ENCODE measurements at regions not wholly inside any gene's neighbourhood (a gene's known extent, or its start where the extent isn't known, plus 50 kb on each side); places are given as distances from the start of the nearest gene placed in this dataset.

DNA sequence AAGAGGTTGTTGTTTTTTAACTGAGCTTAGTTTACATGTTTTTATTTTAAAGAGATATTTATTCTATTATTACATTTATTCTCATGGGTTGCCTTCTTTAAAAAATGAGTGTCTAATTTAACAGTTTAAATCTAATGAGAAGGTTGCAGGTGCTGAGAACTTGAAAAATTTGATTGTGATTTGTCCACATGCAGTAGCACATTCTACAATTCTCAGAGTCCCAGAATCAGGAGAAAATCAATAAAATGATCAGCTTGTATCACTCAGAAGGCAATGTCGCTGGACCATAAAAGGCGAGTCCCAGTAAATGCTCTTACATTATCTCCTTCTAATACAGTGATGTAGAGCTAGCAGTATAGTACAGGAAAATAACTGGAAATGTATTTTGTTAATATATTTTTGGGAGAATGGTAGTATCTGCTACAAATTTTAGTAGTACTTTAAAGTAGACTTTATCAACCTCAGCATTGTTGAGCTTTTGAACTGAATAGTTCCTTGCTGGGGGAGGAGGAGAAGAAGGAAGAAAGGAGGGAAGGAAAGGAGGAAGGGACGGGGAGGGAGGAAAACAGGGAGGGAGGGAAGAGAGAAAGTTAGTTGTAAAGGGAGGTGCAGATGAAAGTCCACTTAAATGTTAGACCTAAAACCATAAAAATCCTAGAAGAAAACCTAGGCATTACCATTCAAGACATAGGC lies 458.0 kb downstream of the DOK5 start:
- no peak overlapping the region for H3K27ac ChIP-seq
- TF ChIP-seq POLR2AphosphoS5 (IDR thresholded peaks at IDR 0.05) (no peak), POLR2A (IDR thresholded peaks at IDR 0.05) (no peak)
- TF ChIP-seq, protein P1, sequence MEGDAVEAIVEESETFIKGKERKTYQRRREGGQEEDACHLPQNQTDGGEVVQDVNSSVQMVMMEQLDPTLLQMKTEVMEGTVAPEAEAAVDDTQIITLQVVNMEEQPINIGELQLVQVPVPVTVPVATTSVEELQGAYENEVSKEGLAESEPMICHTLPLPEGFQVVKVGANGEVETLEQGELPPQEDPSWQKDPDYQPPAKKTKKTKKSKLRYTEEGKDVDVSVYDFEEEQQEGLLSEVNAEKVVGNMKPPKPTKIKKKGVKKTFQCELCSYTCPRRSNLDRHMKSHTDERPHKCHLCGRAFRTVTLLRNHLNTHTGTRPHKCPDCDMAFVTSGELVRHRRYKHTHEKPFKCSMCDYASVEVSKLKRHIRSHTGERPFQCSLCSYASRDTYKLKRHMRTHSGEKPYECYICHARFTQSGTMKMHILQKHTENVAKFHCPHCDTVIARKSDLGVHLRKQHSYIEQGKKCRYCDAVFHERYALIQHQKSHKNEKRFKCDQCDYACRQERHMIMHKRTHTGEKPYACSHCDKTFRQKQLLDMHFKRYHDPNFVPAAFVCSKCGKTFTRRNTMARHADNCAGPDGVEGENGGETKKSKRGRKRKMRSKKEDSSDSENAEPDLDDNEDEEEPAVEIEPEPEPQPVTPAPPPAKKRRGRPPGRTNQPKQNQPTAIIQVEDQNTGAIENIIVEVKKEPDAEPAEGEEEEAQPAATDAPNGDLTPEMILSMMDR (IDR thresholded peaks at IDR 0.05 in 8 of 11, conservative IDR thresholded peaks at IDR 0.05 in 3 of 11): no peak
- WGBS, 5 donors: 83 to 90% (median 86%) methylated on average over 3 of the region's 3 CpGs
- no peaks in the 10 kb centered on the region for H3K36me3 ChIP-seq
- H3K9me3 ChIP-seq: peaks cover 0 to 20% (median 8%) of the 10 kb centered on the region in 8 donors
- DNase-seq: no peak
- H3K27me3 ChIP-seq (replicated peaks in 1 of 7): no peaks in the 10 kb centered on the region
- intact Hi-C loops (cut with DNase I; ENCODE audit: low total_unique reads): no loop called here
- no peaks in the 10 kb centered on the region for H3K4me1 ChIP-seq
- H3K4me3 ChIP-seq: no peak overlapping the region

DNA sequence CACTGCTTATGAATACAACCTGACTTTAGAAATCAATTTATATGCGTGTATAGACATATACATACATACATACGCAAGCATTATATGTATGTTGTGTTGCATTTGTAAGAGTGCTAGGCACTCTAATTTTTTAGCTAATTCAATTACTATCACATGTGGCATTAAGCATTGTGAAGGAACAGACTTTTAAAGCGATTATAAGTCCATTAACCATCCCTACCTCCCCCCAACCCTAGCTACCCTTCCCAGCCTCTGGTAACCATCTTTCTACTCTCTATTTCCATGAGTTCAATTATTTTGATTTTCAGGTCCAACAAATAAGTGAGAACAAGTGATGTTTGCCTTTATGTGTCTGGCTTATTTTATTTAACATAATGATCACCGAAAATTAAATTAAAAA lies 453.8 kb downstream of the DOK5 start:
- no peaks in the 10 kb centered on the region for H3K36me3 ChIP-seq
- no peaks in the 10 kb centered on the region for H3K4me1 ChIP-seq
- H3K27ac ChIP-seq: no peak overlapping the region
- intact Hi-C loops (cut with DNase I; ENCODE audit: low total_unique reads): no loop called here
- no peaks in the 10 kb centered on the region for H3K27me3 ChIP-seq (replicated peaks in 1 of 7)
- 69 to 88% (median 79%) methylated on average over 4 of the region's 4 CpGs for WGBS, 5 donors
- TF ChIP-seq POLR2AphosphoS5 (IDR thresholded peaks at IDR 0.05) (no peak), POLR2A (IDR thresholded peaks at IDR 0.05) (no peak)
- TF ChIP-seq, protein P1 (IDR thresholded peaks at IDR 0.05 in 8 of 11, conservative IDR thresholded peaks at IDR 0.05 in 3 of 11): no peak
- H3K9me3 ChIP-seq: peaks cover 0 to 20% (median 9%) of the 10 kb centered on the region in 8 donors
- no peak overlapping the region for H3K4me3 ChIP-seq
- no peak for DNase-seq

DNA sequence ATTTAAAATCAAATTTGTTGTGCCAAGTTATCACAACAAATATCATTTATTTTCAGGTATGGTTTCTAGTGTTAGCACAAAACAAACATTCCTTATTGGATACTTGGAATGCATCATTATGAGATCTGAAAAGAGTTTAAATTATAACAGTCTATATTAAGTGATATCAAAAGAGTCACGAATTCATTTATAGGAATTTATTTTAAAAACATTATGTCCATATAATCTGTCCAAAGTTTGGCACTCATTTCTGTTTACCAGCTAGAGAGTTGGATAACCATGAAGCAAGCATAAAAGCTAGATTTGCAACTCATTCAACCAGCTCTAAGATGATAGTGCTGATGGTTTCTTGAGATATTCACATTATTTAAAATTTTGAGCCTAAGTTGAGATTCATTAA lies 453.2 kb downstream of the DOK5 start:
- WGBS, 5 donors: 54 to 84% (median 74%) methylated on average over 1 of the region's 1 CpG
- DNase-seq: no peak
- peaks cover 0 to 20% (median 9%) of the 10 kb centered on the region in 8 donors for H3K9me3 ChIP-seq
- no peak overlapping the region for H3K27ac ChIP-seq
- H3K27me3 ChIP-seq (replicated peaks in 1 of 7): no peaks in the 10 kb centered on the region
- H3K4me1 ChIP-seq: no peaks in the 10 kb centered on the region
- TF ChIP-seq POLR2AphosphoS5 (IDR thresholded peaks at IDR 0.05): no peak
- TF ChIP-seq, protein P1 (IDR thresholded peaks at IDR 0.05 in 8 of 11, conservative IDR thresholded peaks at IDR 0.05 in 3 of 11): no peak
- TF ChIP-seq POLR2A (IDR thresholded peaks at IDR 0.05): no peak
- H3K36me3 ChIP-seq: no peaks in the 10 kb centered on the region
- intact Hi-C loops (cut with DNase I; ENCODE audit: low total_unique reads): no loop called here
- no peak overlapping the region for H3K4me3 ChIP-seq

DNA sequence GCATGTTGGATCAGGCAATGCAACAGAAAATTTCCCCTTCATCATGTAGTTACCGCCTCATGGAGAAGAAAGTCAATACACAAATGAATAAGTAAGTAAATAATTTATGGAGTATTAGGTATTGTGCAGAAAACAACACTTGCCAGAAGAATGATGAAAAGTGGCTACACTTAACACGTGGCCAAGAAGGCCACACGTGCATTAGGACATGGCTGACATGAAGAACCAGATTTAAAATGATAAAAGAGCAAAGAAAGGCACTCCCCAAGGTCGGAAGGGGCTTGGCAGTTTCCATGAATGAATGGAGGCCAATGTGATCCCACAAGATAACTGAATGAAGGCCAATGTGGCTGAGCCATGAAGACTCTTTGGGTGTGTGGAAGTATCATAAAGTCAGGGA lies 447.2 kb downstream of the DOK5 start:
- no peak overlapping the region for H3K27ac ChIP-seq
- TF ChIP-seq, protein P1 (IDR thresholded peaks at IDR 0.05 in 8 of 11, conservative IDR thresholded peaks at IDR 0.05 in 3 of 11): no peak
- TF ChIP-seq POLR2AphosphoS5 (IDR thresholded peaks at IDR 0.05) (no peak), POLR2A (IDR thresholded peaks at IDR 0.05) (no peak)
- DNase-seq: no peak
- no peaks in the 10 kb centered on the region for H3K36me3 ChIP-seq
- H3K4me1 ChIP-seq: no peaks in the 10 kb centered on the region
- intact Hi-C loops (cut with DNase I; ENCODE audit: low total_unique reads): no loop called here
- WGBS, 5 donors: 53 to 70% (median 60%) methylated on average over 4 of the region's 4 CpGs
- no peaks in the 10 kb centered on the region for H3K27me3 ChIP-seq (replicated peaks in 1 of 7)
- peaks cover 0 to 10% (median 0%) of the 10 kb centered on the region in 8 donors for H3K9me3 ChIP-seq
- H3K4me3 ChIP-seq: no peak overlapping the region

Measured in spleen (tissue), 11 donors.